ENCODE measurements at regions not wholly inside any gene's neighbourhood (a gene's known extent, or its start where the extent isn't known, plus 50 kb on each side); places are given as distances from the start of the nearest gene placed in this dataset.

DNA sequence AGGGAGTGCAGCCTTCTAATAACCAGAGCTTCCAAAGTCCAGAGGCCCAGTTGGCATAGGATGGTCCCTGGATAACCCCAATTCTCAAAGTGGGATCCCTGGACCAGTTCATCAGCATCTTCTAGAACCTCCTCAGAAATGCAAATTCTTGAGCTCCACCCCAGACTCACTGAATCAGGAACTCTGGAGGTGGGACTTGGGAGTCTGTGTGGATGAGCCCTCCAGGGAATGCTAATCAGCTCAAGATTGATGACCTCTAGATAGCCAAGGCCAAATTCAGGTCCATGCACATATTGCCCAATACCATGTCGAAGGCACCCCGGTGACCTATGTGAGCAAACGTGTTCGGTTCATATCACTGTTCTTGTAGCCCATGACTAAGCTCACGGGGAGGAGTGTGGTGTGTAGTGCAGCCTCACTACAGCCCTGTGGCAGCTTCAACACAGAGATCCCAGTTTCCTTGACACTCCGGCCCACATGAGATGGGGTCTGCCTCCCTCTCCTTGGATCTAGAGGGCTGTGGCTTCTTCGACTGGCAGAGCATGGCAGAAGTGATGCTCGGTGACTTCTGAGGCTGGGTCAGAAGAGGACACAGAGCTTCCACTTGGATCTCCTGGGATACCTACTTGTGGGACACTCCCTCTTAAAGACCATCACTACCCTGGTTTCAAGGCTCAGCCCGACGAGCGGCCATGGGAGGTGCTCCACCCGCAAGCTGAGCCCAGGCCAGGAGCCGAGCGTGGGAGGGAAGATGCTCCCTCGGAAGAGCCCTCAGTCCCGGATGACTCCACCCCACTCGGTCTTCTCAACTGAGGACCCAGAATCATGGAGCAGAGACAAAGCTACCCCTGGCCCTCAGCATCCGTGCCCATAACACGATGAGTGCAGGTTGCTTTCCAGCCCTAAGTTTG lies 151.1 kb upstream of the CST7 start:
- no peak for DNase-seq

DNA sequence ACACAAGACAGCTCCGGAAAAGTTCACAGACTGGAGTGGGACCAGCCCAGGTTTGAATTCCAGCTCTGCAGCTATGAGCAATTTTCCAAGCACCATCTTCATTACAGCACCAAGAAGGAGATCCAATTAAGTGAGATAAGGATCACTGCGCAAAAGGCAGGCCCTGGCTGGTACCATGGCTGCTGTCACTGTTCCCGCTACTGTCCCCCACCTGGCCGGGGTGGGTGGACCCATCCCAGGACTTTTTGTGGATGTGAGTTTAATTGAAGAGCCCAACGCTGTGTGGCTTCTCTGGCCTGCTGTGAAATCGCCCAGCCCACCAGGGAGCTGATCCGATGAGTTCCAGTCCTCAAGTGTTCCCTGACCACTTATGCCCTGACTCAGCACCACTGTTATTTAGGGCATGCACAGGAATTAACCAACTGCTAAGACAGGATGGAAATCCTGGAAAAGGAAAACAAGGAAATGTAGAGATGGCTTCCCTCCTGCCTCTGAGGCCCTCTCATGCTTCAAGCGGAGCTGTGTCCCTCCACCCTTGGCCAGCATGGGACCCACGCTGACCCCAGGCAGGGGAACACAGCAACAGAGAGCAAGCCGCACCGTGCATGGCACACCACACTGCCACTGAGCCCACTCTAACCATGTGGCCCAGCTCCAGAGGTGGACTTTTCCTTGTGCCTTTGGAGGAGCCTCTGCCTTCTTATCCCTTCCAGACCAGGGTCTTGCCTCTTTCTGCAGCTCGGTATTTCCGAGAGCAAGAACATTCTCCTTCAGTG lies 150.0 kb upstream of the CST7 start:
- no peak for DNase-seq

DNA sequence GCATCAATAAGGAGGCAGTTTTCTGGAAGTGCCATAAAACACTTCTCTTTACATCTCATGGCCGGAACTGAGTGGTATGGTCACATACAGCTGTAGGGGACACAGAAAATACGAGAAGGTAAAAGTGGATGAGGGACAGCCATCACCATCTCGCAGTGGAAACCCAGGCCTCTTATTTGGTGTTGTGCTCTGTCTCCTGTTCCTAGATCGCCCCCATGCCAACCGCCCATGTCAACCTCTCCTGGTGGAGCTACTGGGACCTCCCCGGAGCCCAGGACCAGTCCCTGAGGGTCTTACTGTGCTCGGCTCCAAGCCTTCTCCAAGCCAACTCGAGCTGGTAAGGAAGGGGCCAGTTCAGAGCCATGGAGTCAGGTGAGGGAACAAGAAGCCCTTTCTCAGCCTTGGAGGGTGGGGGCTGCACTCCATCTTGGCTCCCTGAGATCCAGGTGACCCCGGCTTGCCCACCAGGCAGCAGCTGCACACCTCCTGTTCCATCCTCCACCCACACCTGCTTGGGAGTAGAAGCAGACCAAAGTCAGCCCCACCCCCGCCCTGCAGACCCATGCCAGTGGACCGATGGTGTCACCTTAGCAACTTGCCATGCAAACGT lies 149.0 kb upstream of the CST7 start:
- DNase-seq, result no peak

DNA sequence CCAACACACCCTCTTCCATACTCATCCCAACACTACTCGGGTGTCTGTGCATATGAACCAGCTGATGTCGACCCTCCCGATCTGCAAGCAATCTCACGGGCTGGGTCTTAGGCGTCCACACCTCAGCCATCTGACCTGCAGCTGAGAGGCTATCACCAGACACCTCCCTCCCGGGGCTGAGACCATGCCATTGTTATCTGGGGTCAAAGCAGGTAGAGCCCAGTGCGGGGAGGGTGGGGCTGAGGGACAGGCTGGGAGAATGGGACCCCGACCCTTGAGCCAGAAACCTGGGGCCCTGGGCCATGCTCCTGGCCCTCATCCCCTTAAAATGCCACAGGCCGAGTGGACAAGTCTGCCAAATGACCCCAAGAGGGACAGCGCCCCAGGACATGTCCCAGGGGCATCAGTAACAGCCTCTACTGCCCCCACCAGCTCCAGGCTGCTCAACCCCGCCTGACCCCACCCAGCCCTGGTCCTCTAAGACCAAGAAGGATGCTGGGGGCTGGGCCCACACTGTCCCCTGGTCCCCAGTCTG lies 146.7 kb upstream of the CST7 start:
- DNase-seq, result no peak

DNA sequence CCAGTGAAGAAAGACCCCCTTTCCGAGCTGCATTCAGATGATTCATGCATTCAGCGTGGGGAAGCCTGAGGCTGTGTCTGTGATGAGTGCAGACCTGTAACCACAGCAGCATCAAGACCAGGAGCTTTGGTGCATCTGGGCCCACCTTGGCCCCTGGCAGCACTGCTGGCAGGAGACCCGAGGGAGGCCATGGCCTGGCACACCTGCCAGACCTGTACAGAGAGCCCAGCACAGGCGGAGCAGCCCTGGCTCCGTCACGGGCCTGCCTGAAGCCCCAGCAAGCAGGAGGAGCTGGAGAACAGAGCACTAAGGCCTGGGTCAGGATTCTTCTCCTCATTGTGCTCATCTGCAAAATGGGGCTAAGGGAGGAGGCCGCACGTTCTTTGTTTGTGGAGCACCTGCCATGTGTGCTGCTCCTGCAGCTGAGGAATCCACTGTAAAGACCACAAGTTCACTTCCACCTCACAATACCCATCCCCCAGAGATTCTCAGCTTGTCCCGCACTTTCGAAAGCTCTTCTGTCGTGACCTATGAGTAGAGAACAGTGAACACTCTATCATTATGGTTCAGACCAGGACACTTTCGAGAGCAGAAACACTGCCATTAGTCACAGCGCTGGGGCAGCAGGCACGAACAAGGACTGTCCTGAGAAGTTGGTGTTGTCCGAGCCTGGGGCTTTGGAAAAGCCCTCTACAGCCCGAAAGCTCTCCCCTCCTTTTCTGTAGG lies 144.4 kb upstream of the CST7 start:
- no peak for DNase-seq

DNA sequence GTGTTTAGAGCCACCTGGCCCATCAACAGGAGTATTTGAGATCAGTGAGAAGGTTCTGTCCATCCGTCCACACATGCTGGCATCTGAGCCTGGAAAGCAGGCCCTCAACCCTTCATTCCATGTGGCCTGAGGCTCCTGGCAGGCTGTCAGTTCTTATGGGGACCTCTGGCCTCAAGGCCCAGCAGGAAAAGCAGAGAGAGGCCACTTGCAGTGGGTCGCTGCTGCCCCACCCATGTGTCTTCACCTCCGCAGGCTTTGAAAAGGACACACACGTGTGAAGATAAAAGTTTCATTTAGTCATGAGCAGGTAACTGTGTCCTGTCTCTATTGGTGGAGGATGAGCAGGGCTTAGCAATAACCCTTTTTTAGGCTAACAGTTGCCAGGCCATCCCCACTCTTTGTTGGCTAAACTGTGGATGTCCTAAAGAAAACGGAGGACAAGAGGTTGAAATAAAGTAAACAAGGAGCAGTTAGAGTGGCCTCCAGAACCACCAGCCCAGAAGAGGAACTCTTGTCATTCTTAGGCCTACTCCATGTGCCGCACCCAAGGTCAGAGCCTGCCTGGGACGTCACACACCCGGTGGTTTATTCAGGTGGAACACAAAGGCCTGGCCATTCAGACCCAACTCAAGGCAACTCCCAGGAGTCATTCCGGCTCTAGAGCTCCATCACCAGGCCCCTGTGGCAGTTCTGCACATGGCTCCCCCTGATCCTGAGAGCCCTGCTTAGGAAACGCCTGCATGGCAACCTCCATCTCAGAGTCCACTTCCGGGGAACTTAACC lies 143.4 kb upstream of the CST7 start:
- no peak for DNase-seq

DNA sequence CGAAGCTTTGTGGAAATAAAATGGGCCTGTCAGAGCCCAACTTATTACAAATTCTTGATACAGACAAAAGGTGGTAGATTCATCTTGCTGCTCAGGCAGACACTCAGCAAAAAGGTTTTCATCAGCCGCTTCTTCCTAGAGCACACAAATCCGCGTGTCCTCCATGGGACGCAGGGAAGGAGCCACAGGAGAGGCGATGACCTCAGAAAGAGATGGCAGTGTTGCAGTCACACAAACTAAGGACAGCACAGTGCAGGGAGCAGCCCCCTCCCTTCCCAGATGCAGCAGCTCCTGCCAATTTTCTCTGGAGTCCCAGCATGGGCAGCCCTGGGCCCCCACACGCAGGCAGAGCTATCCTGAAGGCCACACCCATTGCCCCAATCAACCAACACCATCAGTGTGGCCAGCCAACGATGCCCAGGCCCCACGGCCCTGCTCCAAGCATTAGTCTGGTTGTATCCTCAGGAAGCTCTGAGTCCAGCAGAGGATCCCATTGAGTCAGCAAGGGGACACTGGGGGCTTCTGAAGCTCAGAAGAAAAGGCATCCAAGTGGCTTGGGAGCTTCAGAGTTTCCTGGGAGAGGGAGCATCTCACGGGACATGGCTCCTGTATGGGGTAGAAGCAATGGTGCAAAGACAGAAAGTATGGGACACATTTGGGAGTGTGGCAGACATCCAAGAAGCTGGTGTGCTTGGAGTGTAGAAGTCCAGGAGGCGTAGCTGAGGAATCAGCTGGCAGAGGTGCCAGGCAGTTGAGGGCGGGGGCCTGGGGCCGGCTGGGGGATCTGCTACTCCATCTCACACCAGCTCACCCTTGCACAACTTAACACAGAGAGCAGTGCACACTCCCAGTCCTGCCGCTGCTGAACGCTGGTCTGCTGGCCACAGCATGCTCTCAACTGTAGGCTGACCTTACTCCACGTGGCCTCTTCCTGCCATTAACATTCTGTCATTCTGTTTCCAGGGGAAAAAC lies 142.1 kb upstream of the CST7 start:
- no peak for DNase-seq

DNA sequence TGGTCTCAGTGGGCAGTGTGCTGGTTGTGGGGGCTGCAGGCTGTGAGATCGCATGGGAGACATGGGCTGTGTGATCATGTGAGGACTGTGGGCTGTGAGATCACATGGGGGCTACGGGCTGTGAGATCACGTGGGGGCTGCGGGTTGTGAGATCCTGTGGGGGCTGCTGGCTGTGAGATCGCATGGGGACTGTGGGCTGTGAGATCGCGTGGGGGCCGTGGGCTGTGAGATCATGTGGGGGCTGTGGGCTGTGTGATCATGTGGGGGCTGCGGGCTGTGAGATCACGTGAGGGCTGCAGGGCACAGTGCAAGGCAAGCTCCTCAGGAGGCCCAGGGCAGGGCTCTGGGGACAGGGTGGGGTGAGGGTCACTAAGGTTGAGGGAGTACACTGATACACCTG lies 140.5 kb upstream of the CST7 start:
- no peak for DNase-seq

DNA sequence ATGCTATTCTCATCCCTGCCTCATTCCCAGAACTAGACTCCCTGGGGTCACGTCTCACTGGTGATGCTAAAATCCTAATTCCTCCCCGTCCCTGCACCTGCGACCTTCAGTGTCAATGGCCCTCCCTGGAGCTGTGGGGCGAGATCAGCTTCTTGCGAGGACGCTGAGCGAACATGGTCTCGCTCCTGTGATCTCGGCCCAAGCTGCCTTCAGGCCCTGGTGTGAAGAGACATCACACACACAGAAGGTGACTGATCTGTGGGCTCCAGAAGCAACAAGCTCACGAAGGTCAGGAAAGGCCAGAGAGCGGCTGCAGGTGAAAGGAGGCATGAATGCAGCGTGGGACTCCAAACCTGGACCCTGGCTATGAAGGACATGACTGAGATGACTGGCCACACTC lies 139.5 kb upstream of the CST7 start:
- no peak for DNase-seq

DNA sequence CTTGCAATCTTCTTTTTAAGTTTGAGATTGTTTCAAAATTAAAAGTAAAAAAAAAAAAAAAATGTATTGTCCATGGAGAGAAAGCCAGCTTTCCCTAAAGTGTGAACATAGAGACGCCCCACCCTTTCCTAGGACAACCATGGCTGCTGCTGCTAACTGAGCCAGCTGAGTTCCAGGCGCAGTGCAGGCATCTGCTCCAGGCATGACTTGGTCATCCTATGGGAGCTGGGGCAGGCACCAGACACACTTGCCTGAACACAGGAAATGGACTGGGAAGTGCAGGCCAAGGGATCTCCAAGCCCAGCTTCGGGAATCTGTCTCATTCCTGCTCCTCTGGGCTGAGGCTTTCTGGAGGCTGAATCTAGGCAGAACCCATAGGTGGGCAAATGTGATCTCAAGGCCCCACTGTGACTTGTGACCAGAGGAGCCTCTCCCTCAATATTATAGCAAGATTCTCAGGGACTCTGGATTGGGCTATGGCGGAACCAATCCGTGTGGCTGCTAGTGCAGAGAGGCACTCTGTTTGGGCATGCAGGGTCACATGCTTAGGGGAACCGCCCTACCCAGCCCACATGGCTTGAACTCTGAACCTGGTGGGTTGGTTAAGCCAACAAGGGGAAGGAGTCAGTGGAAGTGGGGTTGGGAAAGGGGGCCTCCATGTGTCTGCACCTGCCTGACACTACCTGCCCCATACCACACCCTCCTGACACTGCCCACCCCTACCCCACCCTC lies 138.2 kb upstream of the CST7 start:
- no peak for DNase-seq

DNA sequence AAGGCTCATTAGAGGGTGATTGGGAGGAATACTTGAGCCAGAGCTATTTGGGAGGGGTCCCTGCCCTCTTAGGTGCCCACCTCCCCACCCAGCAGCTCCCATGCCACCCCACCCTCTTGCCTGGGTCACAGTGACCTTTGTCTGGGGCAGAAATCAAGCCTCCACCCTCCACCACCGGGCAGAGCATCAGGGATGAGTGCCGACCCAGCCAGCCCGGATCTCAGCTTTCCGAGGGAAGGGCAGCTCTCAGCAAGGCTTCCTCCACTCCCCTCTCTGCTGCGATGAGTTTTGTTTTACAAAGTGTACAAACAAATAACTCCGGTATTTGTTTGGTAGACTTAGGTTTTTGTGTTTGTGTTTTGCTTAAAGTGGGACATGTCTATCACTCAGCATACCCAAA lies 136.7 kb upstream of the CST7 start:
- no peak for DNase-seq

DNA sequence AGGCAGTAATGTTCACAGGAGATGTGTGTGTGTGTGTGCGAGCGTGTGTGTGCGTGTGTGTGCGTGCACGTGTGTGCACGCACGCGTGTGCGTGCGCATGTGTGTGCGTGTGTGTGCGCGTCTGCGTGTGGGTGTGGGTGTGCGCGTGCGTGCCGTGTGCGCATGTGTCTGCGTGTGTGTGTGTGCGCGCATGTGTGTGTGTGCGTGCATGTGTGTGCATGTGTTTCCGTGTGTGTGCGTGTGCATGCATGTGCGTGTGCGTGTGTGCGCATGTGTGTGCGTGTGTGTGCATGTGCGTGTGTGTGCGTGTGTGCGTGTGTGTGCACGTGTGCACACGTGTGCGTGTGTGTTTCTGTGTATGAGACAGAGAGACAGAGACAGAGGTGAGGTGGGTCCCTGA lies 136.0 kb upstream of the CST7 start:
- no peak for DNase-seq

DNA sequence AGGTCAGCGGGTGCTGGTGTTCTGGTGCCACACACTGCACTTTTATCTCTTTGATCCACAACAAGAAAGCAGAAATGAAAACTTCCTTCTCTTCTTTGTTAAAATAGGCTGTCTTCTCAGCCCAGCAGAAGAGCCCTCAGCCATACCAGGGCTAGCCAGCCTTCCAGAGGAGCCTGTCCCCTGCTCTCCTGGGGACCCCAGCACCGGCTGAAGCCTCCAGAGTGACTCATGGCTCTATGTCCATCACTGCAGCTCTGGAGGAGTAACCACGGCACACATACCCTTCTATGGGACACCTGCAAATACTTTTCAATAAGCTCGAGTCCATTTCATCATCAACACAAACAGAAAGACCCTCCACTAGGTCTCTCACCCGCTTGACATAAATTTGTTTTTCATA lies 135.6 kb upstream of the CST7 start:
- DNase-seq, result no peak

DNA sequence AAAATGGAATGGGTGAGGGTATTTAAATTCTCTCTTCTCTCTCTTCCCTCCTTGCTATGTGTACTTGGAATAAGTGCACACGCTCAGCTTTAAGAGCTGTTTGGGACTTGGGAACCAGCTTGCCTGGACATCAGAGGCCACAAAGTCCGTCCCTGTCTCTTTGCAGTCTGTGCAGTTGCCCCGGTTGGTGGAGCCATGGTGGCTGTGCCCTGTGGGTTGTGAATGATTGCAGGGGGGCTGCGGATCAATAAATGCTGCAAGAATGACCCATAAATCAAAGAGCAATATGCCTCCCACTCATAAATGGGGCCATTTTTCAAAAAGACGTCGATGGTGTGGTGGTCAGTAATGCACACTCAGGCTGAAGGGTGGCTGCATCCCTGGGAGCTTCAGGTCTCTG lies 135.1 kb upstream of the CST7 start:
- DNase-seq, result no peak

DNA sequence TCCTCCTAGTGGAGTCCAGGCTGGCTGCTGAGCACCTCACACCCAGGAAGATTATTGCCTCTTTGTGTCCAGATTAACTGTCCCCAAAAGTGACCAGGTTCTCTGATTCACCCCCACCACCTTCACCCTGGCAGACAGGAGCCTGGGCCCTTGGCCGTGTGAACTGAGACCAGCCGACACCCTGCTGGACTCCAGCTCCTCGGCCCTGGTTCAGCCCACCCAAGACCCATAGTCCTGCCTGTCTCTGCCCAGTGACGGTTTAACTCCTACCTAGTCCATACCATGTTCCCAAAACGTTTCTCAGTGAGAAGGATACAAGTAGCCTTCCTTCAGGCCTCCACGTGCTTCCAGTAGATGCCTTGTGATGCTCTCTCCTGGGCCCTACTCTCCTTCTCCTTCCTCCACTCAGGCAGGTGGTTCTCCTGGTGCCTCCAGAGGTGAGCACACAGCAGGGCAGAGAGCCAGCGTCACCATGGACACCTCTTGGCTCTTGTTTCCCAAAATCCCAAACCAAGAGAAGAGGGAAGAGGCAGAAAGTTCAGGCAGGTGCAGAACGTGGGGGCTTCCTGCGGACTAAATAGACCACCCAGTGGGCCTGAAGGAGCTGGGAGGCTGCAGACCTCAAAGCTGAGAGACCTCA lies 134.4 kb upstream of the CST7 start:
- no peak for DNase-seq

DNA sequence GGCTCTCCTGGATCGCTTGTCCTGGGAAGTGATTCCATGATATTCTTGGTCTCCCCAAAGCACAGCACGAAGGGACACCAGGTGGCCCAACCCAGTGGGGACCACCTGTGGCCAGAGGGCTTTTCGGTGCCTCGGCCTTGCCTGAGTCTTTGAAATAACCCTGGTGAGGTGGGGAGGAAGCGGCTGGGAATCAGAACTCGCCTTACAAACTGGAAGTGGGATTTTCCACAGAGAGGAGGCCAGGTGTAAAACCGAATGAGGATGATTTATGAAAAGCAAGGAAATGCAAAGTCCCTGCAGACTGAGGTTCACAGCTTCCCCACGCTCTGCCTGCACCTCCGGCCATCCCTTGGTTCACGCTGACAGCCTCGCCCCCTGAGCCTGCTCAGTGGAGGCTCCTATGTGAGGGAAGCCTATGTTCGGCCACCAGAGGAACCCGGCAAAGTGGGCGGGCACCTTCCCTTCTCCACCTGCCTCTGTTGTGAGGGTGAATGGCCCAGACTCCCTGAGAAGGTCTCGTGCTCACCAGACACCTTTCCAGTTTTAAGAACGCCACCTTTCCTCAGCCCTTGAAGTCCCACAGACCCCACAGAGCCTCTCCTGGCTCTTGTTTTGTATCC lies 133.8 kb upstream of the CST7 start:
- DNase-seq, result no peak

DNA sequence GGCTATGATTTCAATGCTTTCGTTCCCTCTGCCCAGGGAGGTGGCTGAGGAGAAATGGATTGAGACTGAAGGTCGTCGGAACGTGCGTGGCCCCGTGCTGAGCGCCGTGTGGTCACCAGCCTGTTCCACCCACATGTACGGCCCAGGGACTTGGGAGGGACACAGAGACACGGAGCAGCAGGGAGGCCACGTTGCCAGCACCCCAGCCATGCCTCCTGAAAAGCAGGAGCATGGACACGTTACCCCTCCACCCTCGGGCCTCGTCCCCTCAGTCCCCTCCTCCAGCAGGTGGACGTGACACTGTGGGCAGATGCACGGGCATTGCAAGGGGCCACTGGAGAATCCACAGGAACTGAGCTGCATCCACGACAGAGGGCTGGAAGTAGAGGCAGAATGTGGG lies 133.1 kb upstream of the CST7 start:
- no peak for DNase-seq

DNA sequence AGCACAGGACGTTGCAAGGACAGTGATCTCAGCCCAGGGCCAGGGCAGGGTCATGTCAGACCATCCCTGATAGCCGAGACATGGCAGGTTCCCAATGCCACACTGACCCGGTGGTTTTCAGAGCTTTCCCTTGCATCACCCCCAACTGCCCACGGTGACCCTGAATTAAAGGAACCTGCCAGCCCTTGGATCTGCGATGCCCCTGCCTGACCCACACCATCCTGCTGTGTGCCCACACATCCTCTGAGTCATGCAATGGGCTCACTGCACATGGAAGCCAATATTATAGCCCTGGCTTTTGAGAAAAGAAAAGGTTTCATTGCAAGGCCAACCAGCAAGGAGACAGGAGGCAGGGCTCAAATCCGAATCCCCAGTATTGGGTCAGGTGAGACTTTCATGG lies 132.6 kb upstream of the CST7 start:
- no peak for DNase-seq

DNA sequence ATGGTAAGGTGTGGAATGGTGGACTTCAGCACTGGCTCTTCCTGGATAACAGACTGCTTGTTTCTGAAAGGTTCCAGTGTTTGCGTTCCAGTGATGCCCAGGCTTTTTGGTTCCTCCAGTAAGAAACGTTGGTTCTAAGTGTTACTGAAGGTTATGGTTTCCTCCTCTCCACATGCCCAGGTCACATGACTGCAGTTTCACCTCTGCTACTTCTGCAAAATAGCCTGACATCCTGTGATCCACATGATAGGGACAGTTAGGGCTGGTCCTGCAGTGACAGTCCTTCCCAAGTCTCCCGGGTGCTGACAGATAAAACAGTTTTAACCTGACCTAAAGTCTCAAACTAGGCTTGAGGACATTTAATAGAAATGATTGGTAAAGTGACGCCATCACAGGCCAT lies 132.2 kb upstream of the CST7 start:
- DNase-seq, result no peak

Measured in hematopoietic multipotent progenitor cell treated with erythropoietin and hydrocortisone succinate and interleukin-3 and kit ligand, for 8 days (in vitro differentiated cells).